ENCODE measurements at regions not wholly inside any gene's neighbourhood (a gene's known extent, or its start where the extent isn't known, plus 50 kb on each side); places are given as distances from the start of the nearest gene placed in this dataset.

- no peak for DNase-seq (ENCODE audit: low spot score)
These were observed 69.5 kb upstream of the SSX2IP start for GRCh38 chr1:84759756-84760155.

DNA sequence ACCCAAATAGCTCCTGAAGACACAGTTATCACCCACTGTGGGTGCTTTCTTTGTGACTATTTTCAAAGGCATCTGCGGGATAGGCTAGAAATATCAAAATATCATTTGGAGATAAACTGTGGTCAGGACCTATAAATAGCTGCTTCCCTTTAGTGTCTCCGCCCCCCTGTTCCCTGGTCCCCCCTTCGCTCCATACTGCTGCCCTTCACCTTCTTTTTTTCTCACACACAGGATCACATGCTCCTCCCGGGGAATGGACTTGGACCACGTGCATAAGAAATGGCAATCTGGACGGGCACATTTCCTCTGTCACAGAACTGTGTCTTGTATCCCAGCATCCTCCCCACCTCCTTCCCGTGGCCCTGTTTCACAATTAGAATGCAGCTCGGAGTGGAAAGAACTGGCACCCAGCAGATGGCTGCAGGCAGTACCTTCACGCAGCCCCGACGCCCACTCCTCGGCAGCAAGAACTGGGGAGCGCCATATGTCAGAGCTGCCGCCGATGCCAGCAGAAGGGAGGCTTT, 68.8 kb upstream of the SSX2IP start:
- no peak for DNase-seq (ENCODE audit: low spot score)

- DNase-seq (ENCODE audit: low spot score) = no peak
These were observed 68.2 kb upstream of the SSX2IP start for GRCh38 chr1:84758476-84758875.

- no peak for DNase-seq (ENCODE audit: low spot score)
These were observed 67.0 kb upstream of the SSX2IP start for GRCh38 chr1:84757301-84757700.

DNA sequence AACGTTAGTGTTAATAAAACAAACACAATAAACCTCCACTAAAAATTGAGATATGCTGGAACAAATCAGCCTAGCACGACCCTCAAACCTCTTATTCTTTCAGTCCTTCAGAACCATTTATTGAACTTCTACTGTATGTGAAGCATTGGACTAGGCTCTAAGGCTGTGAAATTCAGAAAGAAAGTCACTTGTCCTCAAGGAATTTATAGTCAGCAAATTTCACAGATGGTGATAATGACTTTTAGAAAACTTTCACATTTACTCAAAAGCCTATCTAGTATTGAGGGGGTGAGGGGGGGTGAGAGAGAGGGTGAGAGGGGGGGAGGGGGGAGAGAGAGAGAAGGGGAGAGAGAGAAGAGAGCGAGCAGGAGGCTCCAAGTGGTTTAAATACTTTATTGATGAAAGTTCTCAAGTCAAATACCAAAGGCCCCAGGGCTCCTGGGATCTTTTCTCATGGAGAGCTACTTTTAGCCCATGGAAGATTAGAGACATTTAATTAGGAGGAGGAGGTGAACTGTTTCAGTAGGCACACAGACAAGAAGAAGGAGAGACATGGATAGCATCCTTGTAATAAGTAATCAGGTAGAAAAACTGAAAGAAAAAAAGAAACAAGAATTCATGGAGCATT, 66.3 kb upstream of the SSX2IP start:
- DNase-seq (ENCODE audit: low spot score) = no peak

DNA sequence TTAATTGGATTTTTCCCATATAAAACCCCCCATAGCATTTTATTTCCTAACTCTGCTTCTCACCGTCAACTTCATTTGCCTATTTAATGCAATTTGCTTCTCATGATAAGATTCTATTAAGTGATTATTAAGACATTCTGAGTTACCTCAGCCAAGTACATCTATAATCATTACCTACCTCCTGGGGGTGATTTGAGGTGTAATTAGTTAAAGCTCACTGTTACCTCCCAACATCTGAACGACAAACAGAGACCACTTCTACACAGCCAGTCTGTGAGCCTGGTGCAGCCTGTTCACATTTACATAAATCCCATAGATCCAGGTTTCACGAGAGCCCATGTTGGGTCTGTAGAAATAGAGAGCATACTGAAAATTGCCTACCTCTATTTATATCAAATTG, 65.7 kb upstream of the SSX2IP start:
- no peak for DNase-seq (ENCODE audit: low spot score)

DNA sequence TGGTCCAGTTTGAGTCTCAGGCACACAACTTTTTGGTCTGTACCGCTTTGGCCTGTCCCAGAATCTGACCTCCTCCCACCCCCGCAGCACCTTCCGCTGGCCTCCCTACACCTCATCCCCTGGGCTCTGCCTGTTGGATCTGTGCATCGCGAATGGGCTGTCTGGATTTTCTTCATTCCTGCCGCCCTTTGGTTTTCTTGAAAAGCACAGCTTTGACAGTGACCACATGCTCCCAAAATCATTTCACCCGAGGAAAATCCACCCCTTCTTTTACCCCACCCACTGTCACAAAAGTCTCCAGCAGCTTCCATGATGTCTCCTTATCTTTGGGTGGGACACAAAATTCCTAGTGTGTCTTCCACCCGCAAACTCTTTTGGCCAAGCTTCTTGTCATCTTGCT, 65.0 kb upstream of the SSX2IP start:
- DNase-seq (ENCODE audit: low spot score) = no peak

DNA sequence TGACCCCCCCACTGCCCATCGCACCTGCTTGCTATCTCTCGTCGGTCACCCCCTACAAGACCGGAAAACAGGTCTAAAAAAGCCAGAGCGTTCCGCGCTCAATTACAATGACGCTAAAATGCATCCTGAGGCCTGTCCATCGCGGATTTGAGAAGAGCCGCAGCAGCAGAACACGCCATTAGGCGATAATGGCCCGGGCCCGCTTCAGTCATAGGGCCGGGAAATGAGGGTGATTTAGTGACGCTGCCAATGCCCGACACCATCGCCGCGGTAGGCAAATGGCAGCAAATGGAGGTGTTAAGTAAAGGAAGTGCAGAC, 64.1 kb upstream of the SSX2IP start:
- no peak for DNase-seq (ENCODE audit: low spot score)

DNA sequence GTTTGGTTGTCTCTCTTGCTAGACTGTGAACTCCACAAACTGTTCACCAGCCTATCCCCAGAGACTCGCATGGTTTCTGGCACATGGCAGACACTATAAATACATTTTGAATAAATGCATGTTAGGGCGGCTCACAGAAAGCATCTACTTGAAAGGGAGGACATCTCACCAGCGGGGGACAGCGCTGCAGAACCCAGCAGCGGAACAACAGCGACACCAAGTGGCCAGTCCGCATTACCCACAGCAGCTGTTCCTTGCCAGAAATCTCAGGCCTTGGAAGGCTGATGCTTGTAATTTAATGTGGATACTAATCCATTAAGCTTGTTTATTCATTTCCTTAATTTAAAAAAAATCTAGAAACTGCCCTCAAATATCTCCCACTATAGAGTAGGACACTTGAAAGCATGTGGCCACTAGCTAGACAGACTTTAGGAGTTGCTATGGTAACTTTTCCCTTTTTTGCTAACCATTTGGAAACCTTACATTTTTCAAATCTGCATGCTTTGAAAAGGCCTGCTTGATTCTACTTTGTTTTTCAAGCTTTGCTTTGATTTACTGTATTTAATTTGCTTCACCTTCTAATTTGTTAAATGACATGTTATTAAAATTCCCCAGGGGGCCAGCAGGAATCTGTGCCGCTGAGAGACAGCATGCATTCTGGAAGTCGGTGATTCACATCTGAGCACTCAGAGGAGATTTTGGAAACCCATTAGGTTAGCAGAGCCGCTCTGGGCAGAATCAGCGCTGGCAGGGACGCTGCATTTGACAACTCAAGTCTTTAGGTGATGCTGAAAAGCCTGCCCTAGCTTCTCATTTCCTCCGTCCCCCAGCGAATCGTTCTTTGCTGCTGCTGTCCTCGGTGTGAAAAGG, 63.5 kb upstream of the SSX2IP start:
- peak; percentile 59 for DNase-seq (ENCODE audit: low spot score)

GRCh38 chr1:84750110-84750730, 60.0 kb upstream of the SSX2IP start:
- DNase-seq (ENCODE audit: low spot score) = peak; percentile 56

DNA sequence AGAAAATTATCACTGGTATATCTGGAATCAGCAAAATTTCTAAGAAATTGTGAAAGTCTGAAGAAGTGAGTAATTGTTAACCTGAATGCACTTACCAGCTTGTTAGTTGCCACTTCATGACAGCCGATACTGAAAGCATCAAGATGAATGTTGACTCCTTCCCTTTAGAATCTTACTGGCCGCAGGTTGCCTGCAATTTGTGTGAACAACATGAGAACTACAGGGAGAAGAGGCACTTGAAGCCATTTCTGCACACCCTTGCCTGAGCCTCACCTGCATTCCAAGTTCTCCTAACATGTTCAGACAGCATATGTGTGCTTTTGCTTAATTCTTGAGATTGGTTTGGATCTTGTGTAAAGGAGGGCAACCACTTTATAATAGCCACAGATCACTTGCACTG, 59.2 kb upstream of the SSX2IP start:
- DNase-seq (ENCODE audit: low spot score) = no peak

- no peak for DNase-seq (ENCODE audit: low spot score)
These were observed 58.1 kb upstream of the SSX2IP start for GRCh38 chr1:84748364-84748763.

DNA sequence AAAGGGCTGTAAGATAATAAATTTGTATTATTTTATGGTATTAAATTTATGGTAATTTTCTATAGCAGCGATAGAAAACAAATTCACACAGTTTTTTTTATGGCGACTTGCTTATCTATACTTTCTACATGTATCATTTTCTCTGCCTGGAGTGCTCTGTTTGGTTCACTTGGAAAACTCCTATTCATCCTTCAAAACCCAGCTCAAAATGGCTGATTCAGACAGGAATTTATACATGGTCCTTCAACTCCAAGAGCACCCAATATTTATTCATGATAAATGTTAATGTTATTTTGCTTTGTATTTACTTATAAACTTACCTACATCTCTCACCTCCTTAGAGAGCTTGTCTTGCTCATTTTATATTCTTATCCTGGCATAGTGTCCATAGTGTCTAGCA, 55.6 kb upstream of the SSX2IP start:
- no peak for DNase-seq (ENCODE audit: low spot score)

DNA sequence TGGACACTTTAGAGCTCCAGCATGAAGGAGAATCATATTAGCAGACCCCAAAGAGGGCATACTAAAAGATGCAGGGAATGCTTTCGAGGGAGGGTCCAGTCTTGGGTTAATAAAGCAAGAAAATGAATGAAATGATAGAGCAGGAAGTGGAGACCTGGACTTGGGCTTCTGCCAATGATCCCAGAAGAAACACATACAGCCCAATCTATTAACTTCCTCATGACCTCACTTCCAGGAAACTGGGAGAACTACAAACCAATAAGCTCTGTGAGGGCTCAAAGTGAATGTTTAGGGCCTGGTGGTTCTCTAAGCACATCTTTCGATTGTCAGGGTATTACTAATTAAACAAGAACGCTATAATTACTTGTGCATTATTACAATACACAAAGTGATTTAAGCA, 53.6 kb upstream of the SSX2IP start:
- DNase-seq (ENCODE audit: low spot score) = peak; percentile 33

DNA sequence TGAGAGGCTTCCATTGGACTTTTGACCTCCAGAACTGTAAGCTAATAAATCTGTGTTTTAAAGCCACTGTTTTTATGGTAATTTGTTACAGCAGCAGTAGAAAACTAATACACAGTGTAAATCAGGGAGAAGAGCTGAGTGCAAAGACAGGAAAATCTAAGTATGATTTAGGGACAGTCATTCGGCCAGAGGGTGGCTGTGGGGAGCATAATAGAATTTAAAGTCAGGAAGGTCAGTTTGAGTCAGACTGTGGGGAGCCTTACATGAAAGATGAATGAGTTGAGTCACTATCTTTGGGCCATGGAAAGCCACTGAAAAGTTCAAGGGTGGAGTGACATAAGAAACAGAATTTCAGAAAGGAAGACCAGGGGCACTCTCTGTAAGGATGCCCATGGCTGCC, 52.4 kb upstream of the SSX2IP start:
- DNase-seq (ENCODE audit: low spot score) = peak; percentile 22

- DNase-seq (ENCODE audit: low spot score) = no peak
These were observed 49.9 kb upstream of the SSX2IP start for GRCh38 chr1:84740050-84740714.
